IMR-90 (cell line): ENCODE measurements at regions not wholly inside any gene's neighbourhood (a gene's known extent, or its start where the extent isn't known, plus 50 kb on each side); places are given as distances from the start of the nearest gene placed in this dataset.

Experiments used
- BHLHE40 ChIP-seq: fragments of 150-350 bp; IDR thresholded peaks from 2 replicates; pipeline ENCODE4 v1.6.1; 2016; ENCODE audit warnings: mild to moderate bottlenecking, low read depth, low read length
- CEBPB ChIP-seq: IDR thresholded peaks from 2 replicates; pipeline ENCODE4 v1.6.1; 2012; ENCODE audit warnings: low read depth, low read length, improper control_type of control experiment
- FOS ChIP-seq: fragments of 150-350 bp; IDR thresholded peaks from 2 replicates; pipeline ENCODE4 v1.6.1; 2016; ENCODE audit warnings: low read depth, low read length
- MAFK ChIP-seq: IDR thresholded peaks from 2 replicates; pipeline ENCODE4 v1.6.1; 2012; ENCODE audit warnings: low read depth, low read length, improper control_type of control experiment
- NFE2L2 ChIP-seq: fragments of 150-350 bp; IDR thresholded peaks from 2 replicates; pipeline ENCODE4 v1.6.1; 2016; ENCODE audit warnings: low read depth, mild to moderate bottlenecking, low read length
- POLR2A ChIP-seq: IDR thresholded peaks from 2 replicates; pipeline ENCODE4 v1.6.1; 2012; ENCODE audit warnings: mild to moderate bottlenecking, low read depth, low read length
- RAD21 ChIP-seq: IDR thresholded peaks from 2 replicates; pipeline ENCODE4 v1.6.1; 2012; ENCODE audit warnings: low read length, improper control_type of control experiment
- RFX5 ChIP-seq: IDR thresholded peaks from 2 replicates; pipeline ENCODE4 v1.8.0; 2012; ENCODE audit warnings: low read depth, mild to moderate bottlenecking, low read length, moderate library complexity
- TF ChIP-seq, protein P1 (sequence below): conservative IDR thresholded peaks from 2 replicates; pipeline ENCODE4 v1.5.1; 2012; ENCODE audit warnings: mild to moderate bottlenecking, low read depth, low read length, improper control_type of control experiment
- TF ChIP-seq, protein P2 (sequence below): fragments of 150-350 bp; IDR thresholded peaks from 2 replicates; pipeline ENCODE4 v1.6.1; 2016; ENCODE audit warnings: low read depth, mild to moderate bottlenecking, low read length, moderate library complexity, borderline replicate concordance

DNA sequence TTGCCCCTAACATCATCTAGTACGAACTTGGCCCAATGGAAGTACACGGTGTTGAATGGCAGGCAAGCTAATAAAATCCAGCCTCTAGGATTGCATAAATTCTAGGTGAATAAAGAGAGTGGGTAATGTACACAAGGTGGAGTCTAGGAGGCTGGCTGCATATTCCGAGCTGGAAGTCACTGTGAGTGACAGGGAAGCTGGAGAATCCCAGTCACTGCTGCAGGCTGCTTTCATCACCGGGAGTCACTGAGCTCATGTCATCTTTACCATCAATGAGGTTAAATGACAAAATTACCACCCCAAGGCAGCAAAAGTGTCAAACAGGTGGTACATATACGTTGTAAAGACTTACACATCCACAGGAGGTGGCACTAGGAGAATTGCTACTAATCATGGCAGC lies 91.3 kb upstream of the HMHB1 start:
- TF ChIP-seq, protein P1, sequence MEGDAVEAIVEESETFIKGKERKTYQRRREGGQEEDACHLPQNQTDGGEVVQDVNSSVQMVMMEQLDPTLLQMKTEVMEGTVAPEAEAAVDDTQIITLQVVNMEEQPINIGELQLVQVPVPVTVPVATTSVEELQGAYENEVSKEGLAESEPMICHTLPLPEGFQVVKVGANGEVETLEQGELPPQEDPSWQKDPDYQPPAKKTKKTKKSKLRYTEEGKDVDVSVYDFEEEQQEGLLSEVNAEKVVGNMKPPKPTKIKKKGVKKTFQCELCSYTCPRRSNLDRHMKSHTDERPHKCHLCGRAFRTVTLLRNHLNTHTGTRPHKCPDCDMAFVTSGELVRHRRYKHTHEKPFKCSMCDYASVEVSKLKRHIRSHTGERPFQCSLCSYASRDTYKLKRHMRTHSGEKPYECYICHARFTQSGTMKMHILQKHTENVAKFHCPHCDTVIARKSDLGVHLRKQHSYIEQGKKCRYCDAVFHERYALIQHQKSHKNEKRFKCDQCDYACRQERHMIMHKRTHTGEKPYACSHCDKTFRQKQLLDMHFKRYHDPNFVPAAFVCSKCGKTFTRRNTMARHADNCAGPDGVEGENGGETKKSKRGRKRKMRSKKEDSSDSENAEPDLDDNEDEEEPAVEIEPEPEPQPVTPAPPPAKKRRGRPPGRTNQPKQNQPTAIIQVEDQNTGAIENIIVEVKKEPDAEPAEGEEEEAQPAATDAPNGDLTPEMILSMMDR: no peak
- TF ChIP-seq POLR2A: no peak
- TF ChIP-seq RAD21: no peak
- no peak for TF ChIP-seq NFE2L2
- TF ChIP-seq MAFK: no peak
- no peak for TF ChIP-seq CEBPB
- no peak for TF ChIP-seq RFX5
- TF ChIP-seq, protein P2, sequence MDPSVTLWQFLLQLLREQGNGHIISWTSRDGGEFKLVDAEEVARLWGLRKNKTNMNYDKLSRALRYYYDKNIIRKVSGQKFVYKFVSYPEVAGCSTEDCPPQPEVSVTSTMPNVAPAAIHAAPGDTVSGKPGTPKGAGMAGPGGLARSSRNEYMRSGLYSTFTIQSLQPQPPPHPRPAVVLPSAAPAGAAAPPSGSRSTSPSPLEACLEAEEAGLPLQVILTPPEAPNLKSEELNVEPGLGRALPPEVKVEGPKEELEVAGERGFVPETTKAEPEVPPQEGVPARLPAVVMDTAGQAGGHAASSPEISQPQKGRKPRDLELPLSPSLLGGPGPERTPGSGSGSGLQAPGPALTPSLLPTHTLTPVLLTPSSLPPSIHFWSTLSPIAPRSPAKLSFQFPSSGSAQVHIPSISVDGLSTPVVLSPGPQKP: no peak
- TF ChIP-seq FOS: no peak
- no peak for TF ChIP-seq BHLHE40
